Fibroblast of lung (primary cell): ENCODE measurements at regions not wholly inside any gene's neighbourhood (a gene's known extent, or its start where the extent isn't known, plus 50 kb on each side); places are given as distances from the start of the nearest gene placed in this dataset.

ENCODE experiments used
- EZH2 ChIP-seq: IDR thresholded peaks from 2 replicates; pipeline ENCODE4 v1.5.1; 2012; ENCODE audit warnings: low read length, control low read depth, mild to moderate bottlenecking; ENCODE audit errors: missing control alignments
- TF ChIP-seq, protein P1 (sequence below), 2 donors: IDR thresholded peaks in 1 of 2; conservative IDR thresholded peaks in 1 of 2; 1 replicate in 1 of 2; 2 replicates in 1 of 2; pipeline ENCODE4 v1.5.1; 2011 to 2012; ENCODE audit warnings: low read length in 2 of 2, control low read depth in 1 of 2, inconsistent platforms in 1 of 2, low read depth in 1 of 2, mild to moderate bottlenecking in 1 of 2

DNA sequence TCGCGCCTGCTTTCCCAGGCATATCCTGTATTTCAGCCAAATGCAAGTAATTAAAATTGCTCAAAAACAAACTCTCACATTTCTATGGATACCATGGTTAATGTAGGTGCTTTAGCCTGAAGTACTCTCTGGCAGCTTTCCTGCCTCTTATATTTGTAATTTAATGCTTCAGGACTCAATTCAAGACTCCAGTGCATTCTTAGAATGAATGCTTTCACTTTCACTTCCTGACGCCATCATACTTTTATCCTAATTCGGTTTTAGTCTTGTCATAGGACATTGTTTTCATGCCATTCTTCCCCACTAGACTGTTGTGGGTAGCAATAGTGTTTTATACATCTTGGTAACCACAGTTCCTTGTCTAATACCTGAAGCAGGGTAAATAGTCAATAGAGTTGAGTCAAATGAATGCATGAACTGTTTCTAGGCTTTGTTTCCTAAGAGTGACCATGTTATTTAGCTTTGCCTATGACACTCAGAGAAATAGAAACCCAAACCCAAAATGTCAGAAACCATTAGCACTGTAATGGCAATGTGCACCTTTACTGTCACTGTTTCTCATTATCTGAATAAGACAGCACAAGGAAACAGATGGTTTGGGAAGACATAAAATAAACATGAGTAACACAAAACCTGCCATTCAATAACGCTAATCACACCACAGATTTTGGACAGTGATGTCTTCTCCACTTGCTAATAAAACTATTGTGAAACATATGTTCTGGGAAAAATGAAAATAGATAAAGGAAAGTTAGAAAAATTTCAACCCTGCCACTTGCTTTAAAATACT, 705.5 kb downstream of the CDH11 start:
- TF ChIP-seq, protein P1, sequence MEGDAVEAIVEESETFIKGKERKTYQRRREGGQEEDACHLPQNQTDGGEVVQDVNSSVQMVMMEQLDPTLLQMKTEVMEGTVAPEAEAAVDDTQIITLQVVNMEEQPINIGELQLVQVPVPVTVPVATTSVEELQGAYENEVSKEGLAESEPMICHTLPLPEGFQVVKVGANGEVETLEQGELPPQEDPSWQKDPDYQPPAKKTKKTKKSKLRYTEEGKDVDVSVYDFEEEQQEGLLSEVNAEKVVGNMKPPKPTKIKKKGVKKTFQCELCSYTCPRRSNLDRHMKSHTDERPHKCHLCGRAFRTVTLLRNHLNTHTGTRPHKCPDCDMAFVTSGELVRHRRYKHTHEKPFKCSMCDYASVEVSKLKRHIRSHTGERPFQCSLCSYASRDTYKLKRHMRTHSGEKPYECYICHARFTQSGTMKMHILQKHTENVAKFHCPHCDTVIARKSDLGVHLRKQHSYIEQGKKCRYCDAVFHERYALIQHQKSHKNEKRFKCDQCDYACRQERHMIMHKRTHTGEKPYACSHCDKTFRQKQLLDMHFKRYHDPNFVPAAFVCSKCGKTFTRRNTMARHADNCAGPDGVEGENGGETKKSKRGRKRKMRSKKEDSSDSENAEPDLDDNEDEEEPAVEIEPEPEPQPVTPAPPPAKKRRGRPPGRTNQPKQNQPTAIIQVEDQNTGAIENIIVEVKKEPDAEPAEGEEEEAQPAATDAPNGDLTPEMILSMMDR (conservative IDR thresholded peaks at IDR 0.05 in 1 of 2, IDR thresholded peaks at IDR 0.05 in 1 of 2; ENCODE audit: low read depth in 1 of 2, low read length in 2 of 2), result no peak
- TF ChIP-seq EZH2, result no peak
